ENCODE measurements at regions not wholly inside any gene's neighbourhood (a gene's known extent, or its start where the extent isn't known, plus 50 kb on each side); places are given as distances from the start of the nearest gene placed in this dataset.

DNA sequence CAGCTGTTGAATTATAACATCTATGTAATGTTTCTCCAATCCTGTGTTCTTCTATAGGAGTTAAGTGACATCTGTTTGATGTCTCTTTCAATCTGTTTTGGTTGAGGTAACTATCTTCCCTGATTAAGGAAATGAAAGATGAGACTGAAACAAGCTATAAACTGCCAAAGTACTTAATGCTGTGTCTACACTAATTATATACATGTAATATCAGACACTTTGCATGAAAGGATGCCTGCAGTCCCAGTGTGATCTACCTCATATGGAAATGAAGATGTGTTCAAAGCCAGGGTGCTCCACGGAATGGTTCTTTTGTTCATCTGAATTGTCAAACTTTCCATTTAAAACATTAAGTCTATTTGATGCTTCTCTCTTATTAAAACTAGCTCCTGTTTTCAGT is 958.3 kb downstream of the GALC start:
- TF ChIP-seq CTCF (IDR thresholded peaks at IDR 0.05; ENCODE audit: low read depth, low read length) (no peak), MYC (IDR thresholded peaks at IDR 0.05; ENCODE audit: low read depth, low read length) (no peak)

Measured in NB4 (cell line).